ENCODE measurements at regions not wholly inside any gene's neighbourhood (a gene's known extent, or its start where the extent isn't known, plus 50 kb on each side); places are given as distances from the start of the nearest gene placed in this dataset.

- H3K27ac Mint-ChIP-seq, result no peak overlapping the region
- no peaks in the 10 kb centered on the region for H3K36me3 Mint-ChIP-seq
- no peaks in the 10 kb centered on the region for H3K9me3 Mint-ChIP-seq
- H3K4me3 Mint-ChIP-seq, result no peak overlapping the region
- peaks cover 8% of the 10 kb centered on the region for H3K27me3 Mint-ChIP-seq
- no peaks in the 10 kb centered on the region for H3K4me1 Mint-ChIP-seq
These were observed 57.3 kb downstream of the EVX1 start for GRCh38 chr7:27299861-27300260.

GRCh38 chr7:27300421-27300820 lies 57.8 kb downstream of the EVX1 start:
- Mint-ChIP-seq H3K4me1 (no peaks in the 10 kb centered on the region), H3K4me3 (no peak overlapping the region), H3K36me3 (no peaks in the 10 kb centered on the region), H3K9me3 (no peaks in the 10 kb centered on the region), H3K27ac (peak overlapping the region in 1 of 3 donors; percentile 2), H3K27me3 (peaks cover 3% of the 10 kb centered on the region)

DNA sequence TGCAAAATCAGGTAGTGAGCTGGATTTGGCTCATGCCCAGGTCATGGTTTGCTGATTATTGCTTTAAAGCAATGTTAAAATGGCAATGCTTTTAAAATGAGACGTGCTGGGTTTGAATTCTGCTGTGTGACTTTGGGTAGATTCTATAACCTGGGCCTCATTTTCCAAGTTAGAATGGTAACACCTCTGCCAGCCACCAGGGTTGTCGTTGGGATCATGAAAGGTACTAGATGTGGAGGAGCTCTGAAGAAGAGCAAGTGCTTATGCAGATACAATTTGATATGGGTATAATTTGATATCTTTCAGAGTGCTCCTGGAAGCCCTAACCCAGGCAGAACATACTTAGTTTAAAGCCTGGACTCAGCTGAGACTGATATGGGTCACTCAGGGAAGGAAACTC lies 60.0 kb downstream of the EVX1 start:
- Mint-ChIP-seq H3K4me1 (no peaks in the 10 kb centered on the region), H3K4me3 (no peak overlapping the region), H3K27ac (no peak overlapping the region), H3K36me3 (no peaks in the 10 kb centered on the region), H3K9me3 (no peaks in the 10 kb centered on the region), H3K27me3 (peaks cover 2% of the 10 kb centered on the region)

- Mint-ChIP-seq H3K27me3 (peaks cover 2% of the 10 kb centered on the region), H3K27ac (no peak overlapping the region), H3K36me3 (no peaks in the 10 kb centered on the region), H3K4me3 (peak overlapping the region in 1 of 4 donors; percentile 47), H3K9me3 (no peaks in the 10 kb centered on the region), H3K4me1 (no peaks in the 10 kb centered on the region)
These were observed 60.4 kb downstream of the EVX1 start for GRCh38 chr7:27303026-27303425.

DNA sequence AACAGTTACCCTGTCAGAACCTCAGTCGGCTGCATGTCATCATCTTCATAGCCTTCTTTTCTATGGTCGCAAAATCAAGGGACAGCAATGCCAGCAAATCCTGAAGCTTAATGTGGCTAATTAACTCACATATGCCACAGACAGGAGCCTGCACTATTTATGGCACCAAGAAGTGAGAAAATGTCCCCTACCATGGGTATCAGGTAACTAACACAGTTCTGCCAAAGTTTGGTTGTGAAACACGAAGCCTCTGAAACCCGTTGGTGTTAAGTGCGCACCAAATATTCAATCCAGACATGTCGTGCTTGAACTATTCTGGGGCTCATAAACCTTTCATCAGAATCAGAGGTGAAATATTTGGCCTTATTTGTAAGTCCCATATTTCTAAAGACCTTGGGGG lies 63.3 kb downstream of the EVX1 start:
- peaks cover 0 to 2% (median 0%) of the 10 kb centered on the region in 3 donors for H3K9me3 Mint-ChIP-seq
- no peaks in the 10 kb centered on the region for H3K4me1 Mint-ChIP-seq
- no peaks in the 10 kb centered on the region for H3K36me3 Mint-ChIP-seq
- no peaks in the 10 kb centered on the region for H3K27me3 Mint-ChIP-seq
- H3K4me3 Mint-ChIP-seq, result no peak overlapping the region
- H3K27ac Mint-ChIP-seq, result no peak overlapping the region

- no peaks in the 10 kb centered on the region for H3K4me1 Mint-ChIP-seq
- no peaks in the 10 kb centered on the region for H3K36me3 Mint-ChIP-seq
- H3K9me3 Mint-ChIP-seq, result peaks cover 0 to 2% (median 0%) of the 10 kb centered on the region in 3 donors
- H3K27me3 Mint-ChIP-seq, result peaks cover 5% of the 10 kb centered on the region
- no peak overlapping the region for H3K4me3 Mint-ChIP-seq
- no peak overlapping the region for H3K27ac Mint-ChIP-seq
These were observed 70.2 kb downstream of the EVX1 start for GRCh38 chr7:27312820-27313219.

DNA sequence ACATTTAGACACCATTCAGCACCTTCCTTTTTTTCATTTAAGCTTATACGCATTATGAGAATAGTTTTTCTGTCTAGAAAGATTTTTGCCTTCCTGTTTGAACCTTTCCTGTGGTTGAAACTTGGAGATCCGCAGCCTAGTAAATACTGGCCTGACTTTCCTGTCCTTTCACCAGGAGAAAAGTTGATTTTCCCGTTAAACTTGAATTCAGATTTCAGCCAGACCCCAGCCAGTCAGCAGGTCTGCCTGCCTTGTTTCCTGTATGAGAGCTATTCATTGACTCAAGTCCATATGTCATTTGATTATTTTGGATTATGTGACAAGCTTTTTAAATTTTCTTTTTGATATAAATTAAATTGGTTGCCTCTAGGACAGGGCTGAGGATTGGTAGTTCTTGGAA lies 71.5 kb downstream of the EVX1 start:
- Mint-ChIP-seq H3K27me3 (peaks cover 5% of the 10 kb centered on the region), H3K36me3 (no peaks in the 10 kb centered on the region), H3K27ac (no peak overlapping the region), H3K4me3 (no peak overlapping the region), H3K4me1 (no peaks in the 10 kb centered on the region), H3K9me3 (peaks cover 0 to 7% (median 5%) of the 10 kb centered on the region in 3 donors)

DNA sequence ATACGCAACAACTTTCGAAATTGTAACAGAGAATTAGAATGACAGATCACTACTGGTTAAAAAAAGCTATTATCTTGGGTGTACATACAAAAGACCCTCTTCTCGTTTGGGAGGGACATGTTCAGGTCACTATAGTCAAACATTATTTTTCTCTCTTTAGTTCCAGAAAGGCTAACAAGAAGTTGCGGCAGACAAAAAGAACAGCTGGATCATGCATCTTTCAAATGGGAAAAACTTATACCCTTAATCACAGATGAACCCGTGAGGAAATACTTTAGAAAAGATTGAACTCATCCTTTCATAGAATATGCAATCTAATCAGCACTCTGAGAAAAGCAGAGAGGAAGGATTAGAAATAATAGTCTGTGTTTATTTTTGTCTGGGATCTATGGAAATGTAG lies 72.5 kb downstream of the EVX1 start:
- Mint-ChIP-seq H3K4me1 (no peaks in the 10 kb centered on the region), H3K27me3 (peaks cover 9% of the 10 kb centered on the region), H3K9me3 (peaks cover 0 to 13% (median 10%) of the 10 kb centered on the region in 3 donors), H3K4me3 (no peak overlapping the region), H3K27ac (no peak overlapping the region), H3K36me3 (no peaks in the 10 kb centered on the region)

GRCh38 chr7:27316311-27316710 lies 73.7 kb downstream of the EVX1 start:
- Mint-ChIP-seq H3K27me3 (peaks cover 9% of the 10 kb centered on the region), H3K4me3 (no peak overlapping the region), H3K27ac (no peak overlapping the region), H3K9me3 (peaks cover 0 to 15% (median 10%) of the 10 kb centered on the region in 3 donors), H3K4me1 (no peaks in the 10 kb centered on the region), H3K36me3 (no peaks in the 10 kb centered on the region)

GRCh38 chr7:27324246-27324645 lies 81.6 kb downstream of the EVX1 start:
- no peak overlapping the region for H3K4me3 Mint-ChIP-seq
- no peak overlapping the region for H3K27ac Mint-ChIP-seq
- H3K27me3 Mint-ChIP-seq, result peaks cover 3% of the 10 kb centered on the region
- no peaks in the 10 kb centered on the region for H3K4me1 Mint-ChIP-seq
- peaks cover 2% of the 10 kb centered on the region for H3K36me3 Mint-ChIP-seq
- peaks cover 0 to 11% (median 6%) of the 10 kb centered on the region in 3 donors for H3K9me3 Mint-ChIP-seq

- H3K9me3 Mint-ChIP-seq, result peaks cover 2 to 21% (median 13%) of the 10 kb centered on the region in 3 donors
- H3K27me3 Mint-ChIP-seq, result no peaks in the 10 kb centered on the region
- H3K4me3 Mint-ChIP-seq, result no peak overlapping the region
- peaks cover 2% of the 10 kb centered on the region for H3K36me3 Mint-ChIP-seq
- no peak overlapping the region for H3K27ac Mint-ChIP-seq
- H3K4me1 Mint-ChIP-seq, result no peaks in the 10 kb centered on the region
These were observed 87.3 kb downstream of the EVX1 start for GRCh38 chr7:27329909-27330308.

- peaks cover 18% of the 10 kb centered on the region for H3K27me3 Mint-ChIP-seq
These were observed 96.9 kb downstream of the EVX1 start for GRCh38 chr7:27339478-27339877.

GRCh38 chr7:27344471-27344870 lies 101.9 kb downstream of the EVX1 start:
- Mint-ChIP-seq H3K4me3 (no peak overlapping the region), H3K4me1 (peaks cover 0 to 1% (median 0%) of the 10 kb centered on the region in 3 donors), H3K9me3 (peaks cover 0 to 1% (median 0%) of the 10 kb centered on the region in 3 donors), H3K36me3 (no peaks in the 10 kb centered on the region), H3K27me3 (peaks cover 13% of the 10 kb centered on the region), H3K27ac (no peak overlapping the region)

More at GRCh38 chr7:27339478-27339877, 96.9 kb downstream of the EVX1 start:
- Mint-ChIP-seq H3K4me1 (peaks cover 0 to 1% (median 0%) of the 10 kb centered on the region in 3 donors), H3K4me3 (no peak overlapping the region), H3K36me3 (no peaks in the 10 kb centered on the region), H3K9me3 (no peaks in the 10 kb centered on the region), H3K27ac (no peak overlapping the region)

GRCh38 chr7:27345164-27345887 lies 102.7 kb downstream of the EVX1 start:
- no peaks in the 10 kb centered on the region for H3K36me3 Mint-ChIP-seq
- peaks cover 0 to 1% (median 0%) of the 10 kb centered on the region in 3 donors for H3K4me1 Mint-ChIP-seq
- H3K9me3 Mint-ChIP-seq, result peaks cover 0 to 2% (median 1%) of the 10 kb centered on the region in 3 donors
- peaks cover 13% of the 10 kb centered on the region for H3K27me3 Mint-ChIP-seq
- H3K4me3 Mint-ChIP-seq, result no peak overlapping the region
- no peak overlapping the region for H3K27ac Mint-ChIP-seq

GRCh38 chr7:27345997-27346396 lies 103.4 kb downstream of the EVX1 start:
- Mint-ChIP-seq H3K27ac (no peak overlapping the region), H3K4me3 (no peak overlapping the region), H3K4me1 (no peaks in the 10 kb centered on the region), H3K27me3 (peaks cover 12% of the 10 kb centered on the region), H3K36me3 (no peaks in the 10 kb centered on the region), H3K9me3 (peaks cover 0 to 2% (median 1%) of the 10 kb centered on the region in 3 donors)

Measured in IgD-negative memory B cell (primary cell).